ENCODE measurements at regions not wholly inside any gene's neighbourhood (a gene's known extent, or its start where the extent isn't known, plus 50 kb on each side); places are given as distances from the start of the nearest gene placed in this dataset.

DNA sequence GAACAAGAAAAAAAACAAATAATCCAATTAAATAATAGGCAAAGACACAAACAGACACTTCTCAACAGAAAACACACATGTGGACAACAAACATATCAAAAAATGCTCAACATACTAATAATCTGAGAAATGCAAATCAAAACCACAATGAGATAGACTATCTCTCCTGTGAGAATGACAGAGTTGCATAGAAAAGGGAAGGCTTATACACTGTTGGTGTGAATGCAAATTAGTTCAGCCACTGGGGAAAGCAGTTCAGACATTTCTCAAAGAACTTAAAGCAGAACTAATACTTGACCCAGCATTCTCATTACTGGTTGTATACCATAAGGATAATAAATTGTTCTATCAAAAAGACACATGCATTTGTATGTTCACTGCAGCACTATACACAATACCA, 637.8 kb upstream of the LUZP2 start:
- TF ChIP-seq CTCF (IDR thresholded peaks at IDR 0.05) (no peak), POLR2A (IDR thresholded peaks at IDR 0.05) (no peak)
